Non-pigmented ciliary epithelial cell (primary cell): ENCODE measurements at regions not wholly inside any gene's neighbourhood (a gene's known extent, or its start where the extent isn't known, plus 50 kb on each side); places are given as distances from the start of the nearest gene placed in this dataset.

ENCODE experiments used
- DNase-seq: peaks from one replicate; pipeline ENCODE4 v3.0.0-alpha.2; 2010; ENCODE audit warnings: low read depth

GRCh38 chr2:177127821-177128220, 84.8 kb upstream of the HNRNPA3 start:
- no peak for DNase-seq

DNA sequence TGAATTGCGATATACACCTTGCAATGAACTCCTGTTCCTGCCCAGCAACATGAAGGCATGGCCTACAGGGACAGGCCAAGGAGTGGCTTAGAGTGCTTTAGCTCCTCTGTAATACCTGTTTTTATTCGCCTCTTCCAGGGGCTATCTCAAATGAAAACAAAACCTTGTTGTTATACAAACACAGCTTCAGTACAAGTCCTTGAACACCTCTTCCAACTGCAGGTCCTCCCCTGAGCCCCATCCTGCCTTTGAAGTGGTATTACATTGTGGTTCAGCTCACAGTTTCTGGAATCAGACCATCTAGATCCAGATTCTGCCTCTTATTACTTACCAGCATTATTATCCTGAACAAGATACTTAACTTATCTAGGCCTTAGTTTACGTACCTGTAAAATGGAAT, 83.0 kb upstream of the HNRNPA3 start:
- DNase-seq, result no peak

GRCh38 chr2:177131858-177132257, 80.7 kb upstream of the HNRNPA3 start:
- no peak for DNase-seq

DNA sequence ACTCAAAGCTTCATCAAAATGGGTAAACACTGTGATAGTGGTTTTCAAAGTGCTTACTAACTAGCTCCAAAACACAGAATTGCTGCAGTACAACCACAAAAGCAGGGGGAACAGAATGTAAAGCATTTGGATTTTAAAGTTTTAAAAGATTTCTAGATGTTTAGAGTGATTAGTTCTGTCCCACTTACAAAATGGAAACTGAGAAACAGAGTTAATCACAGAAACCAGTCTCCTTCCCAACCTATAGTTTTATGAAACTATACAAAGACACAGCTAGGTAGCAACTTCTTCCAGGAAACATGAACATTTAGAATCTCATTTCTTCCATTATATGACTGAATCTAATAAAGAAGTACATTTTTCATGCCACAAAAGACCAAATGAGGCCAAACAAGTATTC, 73.8 kb upstream of the HNRNPA3 start:
- DNase-seq, result no peak

DNA sequence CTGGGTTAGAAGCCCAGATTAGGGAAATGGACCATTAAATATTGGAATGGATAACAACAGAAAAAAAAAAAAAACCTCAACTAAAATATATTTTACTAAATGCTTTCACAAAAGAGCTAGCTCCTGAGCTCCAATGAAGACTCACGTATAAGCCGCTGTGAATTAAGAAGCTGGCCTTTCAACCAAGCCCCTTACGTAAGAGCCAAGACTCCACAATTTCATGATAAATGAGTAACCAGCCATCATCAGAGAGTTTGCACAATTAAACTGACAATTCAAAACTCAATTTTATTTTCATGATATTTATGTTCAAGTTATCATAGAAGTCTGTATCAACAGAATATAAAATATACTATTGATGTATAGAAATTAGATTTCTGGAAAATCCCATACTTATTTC, 70.7 kb upstream of the HNRNPA3 start:
- DNase-seq, result no peak

DNA sequence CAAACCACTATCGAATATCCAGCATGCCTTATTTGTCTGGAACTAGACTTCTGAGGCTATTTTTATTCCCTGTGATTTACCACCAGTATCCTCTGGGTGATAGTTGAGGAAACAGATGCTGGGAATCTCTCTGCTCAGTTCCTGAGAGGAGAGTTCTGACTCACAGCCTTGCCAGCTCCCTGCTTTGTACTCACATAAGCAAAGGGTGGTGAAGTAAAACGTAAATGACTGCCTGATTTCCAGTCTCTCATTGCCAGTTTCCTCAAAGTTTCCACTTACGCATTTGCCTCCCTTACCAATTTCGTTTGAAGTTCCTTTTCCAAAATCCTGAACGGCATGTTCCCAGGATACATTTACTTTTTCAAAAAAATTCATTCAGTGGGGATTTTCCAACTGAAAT, 69.2 kb upstream of the HNRNPA3 start:
- DNase-seq, result no peak

GRCh38 chr2:177147093-177147694, 65.4 kb upstream of the HNRNPA3 start:
- peak; percentile 24 for DNase-seq

DNA sequence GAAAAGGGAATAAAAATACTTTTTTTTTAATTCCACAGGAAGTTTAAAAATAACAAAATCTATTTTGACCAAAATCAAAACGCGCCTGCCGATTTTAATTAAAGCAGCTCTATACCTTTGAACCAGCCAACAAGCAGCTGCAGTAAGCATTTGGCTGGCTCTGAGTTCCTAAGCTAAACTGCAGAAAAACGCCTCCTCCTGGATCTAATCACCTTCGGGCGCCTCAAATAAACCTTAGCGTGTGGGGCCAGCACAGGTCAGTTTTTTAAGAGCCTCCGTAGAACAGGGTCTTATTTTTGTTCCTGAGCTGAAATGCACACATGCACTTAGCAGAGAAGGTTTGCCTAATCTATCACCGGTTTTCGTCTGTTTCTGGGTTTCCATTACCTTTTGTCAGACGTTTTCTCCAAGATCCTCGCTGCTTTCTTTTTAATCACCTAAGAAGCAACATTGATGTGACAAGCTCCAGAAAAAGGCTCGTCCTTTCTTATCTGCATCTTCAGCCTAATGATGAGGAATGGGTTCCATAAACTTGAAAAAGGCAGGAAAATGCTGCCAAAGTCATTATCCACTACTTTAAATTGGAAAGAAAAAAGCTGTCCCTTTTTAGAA, 64.7 kb upstream of the HNRNPA3 start:
- no peak for DNase-seq

GRCh38 chr2:177148477-177149154, 64.0 kb upstream of the HNRNPA3 start:
- no peak for DNase-seq

DNA sequence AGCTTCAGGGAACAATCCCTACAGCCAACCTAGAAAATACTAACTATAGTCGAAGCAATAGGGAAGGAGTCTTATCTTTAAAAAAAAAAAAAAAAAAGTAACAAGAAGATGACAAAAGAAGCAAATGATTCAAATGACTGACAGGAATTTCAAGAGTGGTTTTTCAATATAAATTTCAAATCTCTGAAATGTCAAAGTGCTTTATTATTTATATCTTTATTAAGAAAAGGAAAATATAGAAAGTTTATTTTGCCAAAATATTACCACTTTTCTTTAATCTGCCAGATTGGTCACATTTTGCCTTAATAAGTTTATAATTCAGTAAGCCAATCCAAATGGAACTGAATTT, 63.5 kb upstream of the HNRNPA3 start:
- no peak for DNase-seq

DNA sequence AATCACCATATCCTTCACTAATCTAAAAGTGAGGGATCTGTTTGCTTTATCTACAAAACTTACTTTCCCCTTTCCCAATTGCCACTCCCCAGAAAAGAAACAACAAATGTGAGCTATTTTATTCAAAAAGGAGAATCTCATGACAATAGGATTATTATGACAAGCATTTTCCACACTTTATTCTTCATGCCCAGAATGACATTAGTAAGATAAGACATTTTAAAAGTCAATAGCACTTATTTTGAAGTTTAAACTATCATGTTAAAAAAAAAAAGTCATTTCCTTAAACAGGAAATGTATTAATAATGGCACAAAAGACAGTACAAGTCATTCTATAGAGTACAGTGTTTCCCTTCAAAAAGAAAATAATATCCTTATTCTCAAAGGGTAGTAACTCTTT, 58.8 kb upstream of the HNRNPA3 start:
- no peak for DNase-seq

DNA sequence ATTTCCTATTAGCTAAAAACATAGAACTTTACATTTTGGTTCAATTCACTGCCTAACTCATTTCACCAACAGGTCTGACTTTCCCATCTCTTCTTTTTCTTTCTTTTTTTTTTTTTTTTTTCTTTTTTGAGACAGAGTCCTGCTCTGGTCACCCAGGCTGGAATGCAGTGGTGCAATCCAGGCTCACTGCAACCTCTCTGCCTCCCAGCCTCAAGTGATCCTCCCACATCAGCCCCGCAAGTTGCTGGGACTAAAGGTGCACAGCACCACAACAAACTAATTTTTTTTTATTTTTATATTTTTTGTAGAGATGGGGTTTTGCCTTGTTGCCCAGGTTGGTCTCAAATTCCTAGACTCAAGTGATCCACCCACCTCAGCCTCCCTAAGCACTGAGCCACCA, 57.8 kb upstream of the HNRNPA3 start:
- no peak for DNase-seq

GRCh38 chr2:177155631-177156030, 57.0 kb upstream of the HNRNPA3 start:
- DNase-seq, result no peak

DNA sequence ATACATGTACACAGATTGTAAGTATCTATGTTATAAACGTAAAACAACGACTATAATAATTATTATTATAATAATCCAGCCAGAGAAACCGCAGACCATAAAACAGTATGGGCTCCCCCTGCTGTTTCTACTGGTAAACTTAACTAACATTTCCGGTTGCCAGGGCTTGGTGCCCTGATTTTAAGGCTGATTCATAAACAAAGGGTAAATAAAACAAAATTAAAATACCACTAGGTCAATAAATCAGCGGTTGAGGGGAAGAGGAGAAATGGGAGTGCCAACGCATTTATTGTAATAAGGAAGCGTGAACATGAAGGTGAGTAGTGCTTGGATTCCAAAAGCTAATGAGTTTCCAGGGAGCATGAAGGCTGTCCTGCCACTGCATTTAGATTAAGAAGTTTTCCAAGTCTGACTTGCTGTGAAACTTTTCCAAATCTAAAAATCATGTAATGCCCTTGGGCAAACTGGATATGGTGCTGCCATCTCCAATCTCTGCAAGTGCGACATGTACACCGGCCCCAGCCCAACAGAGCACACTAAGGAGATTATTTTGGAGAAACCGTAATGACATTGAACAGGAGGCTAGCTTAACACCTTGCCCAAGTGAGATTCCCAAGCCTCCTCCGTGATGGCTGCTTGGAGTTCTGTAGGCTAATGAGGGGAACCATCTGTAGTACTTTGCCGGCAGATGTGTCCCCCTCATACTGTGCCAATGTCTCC, 50.7 kb upstream of the HNRNPA3 start:
- no peak for DNase-seq
